Panc1 (cell line): ENCODE measurements at regions not wholly inside any gene's neighbourhood (a gene's known extent, or its start where the extent isn't known, plus 50 kb on each side); places are given as distances from the start of the nearest gene placed in this dataset.

Source experiments
- POLR2AphosphoS5 ChIP-seq: IDR thresholded peaks from 2 replicates; pipeline ENCODE4 v1.6.1; 2012; ENCODE audit warnings: mild to moderate bottlenecking, low read depth, low read length, moderate library complexity
- REST ChIP-seq, 2 experiments: IDR thresholded peaks; 2 replicates each; pipeline ENCODE4 v1.6.1; 2011 to 2012; ENCODE audit warnings: low read depth in 2 of 2, control low read depth in 1 of 2, low read length in 1 of 2, mild to moderate bottlenecking in 1 of 2, moderate library complexity in 1 of 2; ENCODE audit not compliant: insufficient read depth in 1 of 2
- SIN3A ChIP-seq: IDR thresholded peaks from 2 replicates; pipeline ENCODE4 v1.6.1; 2012; ENCODE audit warnings: low read depth, mild to moderate bottlenecking, low read length, moderate library complexity, borderline replicate concordance; ENCODE audit not compliant: insufficient read depth
- TCF7L2 ChIP-seq: IDR thresholded peaks from 2 replicates; pipeline ENCODE4 v1.6.1; 2011; ENCODE audit warnings: mild to moderate bottlenecking, low read depth, low read length, inconsistent platforms
- TF ChIP-seq, protein P1 (sequence below): fragments of 450-650 bp; IDR thresholded peaks from 2 replicates; pipeline ENCODE4 v1.5.1; 2017; ENCODE audit warnings: mild to moderate bottlenecking

DNA sequence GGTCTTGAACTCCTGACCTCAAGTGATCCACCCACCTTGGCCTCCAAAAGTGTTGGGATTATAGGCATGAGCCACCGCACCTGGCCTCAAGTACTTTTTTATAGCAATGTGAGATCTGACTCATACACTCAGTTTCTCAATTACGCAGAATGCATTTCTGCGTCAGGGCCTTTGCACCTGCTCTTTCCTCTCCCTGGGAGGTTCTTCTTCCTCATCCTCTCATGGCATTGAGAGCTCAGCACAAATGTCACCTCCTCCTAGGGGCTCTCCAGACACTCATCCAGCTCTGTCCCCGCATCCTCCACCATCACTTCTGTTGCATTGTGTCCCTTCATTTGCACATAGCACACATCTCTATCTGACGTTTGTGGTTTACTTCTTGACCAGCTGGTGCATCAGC is 418.8 kb downstream of the PTPRU start:
- no peak for TF ChIP-seq TCF7L2
- no peak for TF ChIP-seq POLR2AphosphoS5
- TF ChIP-seq, protein P1, sequence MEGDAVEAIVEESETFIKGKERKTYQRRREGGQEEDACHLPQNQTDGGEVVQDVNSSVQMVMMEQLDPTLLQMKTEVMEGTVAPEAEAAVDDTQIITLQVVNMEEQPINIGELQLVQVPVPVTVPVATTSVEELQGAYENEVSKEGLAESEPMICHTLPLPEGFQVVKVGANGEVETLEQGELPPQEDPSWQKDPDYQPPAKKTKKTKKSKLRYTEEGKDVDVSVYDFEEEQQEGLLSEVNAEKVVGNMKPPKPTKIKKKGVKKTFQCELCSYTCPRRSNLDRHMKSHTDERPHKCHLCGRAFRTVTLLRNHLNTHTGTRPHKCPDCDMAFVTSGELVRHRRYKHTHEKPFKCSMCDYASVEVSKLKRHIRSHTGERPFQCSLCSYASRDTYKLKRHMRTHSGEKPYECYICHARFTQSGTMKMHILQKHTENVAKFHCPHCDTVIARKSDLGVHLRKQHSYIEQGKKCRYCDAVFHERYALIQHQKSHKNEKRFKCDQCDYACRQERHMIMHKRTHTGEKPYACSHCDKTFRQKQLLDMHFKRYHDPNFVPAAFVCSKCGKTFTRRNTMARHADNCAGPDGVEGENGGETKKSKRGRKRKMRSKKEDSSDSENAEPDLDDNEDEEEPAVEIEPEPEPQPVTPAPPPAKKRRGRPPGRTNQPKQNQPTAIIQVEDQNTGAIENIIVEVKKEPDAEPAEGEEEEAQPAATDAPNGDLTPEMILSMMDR, result no peak
- TF ChIP-seq REST (IDR thresholded peaks at IDR 0.05; ENCODE audit: insufficient read depth in 1 of 2, low read depth in 2 of 2, low read length in 1 of 2), result no peak
- TF ChIP-seq SIN3A, result no peak
